ENCODE measurements at regions not wholly inside any gene's neighbourhood (a gene's known extent, or its start where the extent isn't known, plus 50 kb on each side); places are given as distances from the start of the nearest gene placed in this dataset.

DNA sequence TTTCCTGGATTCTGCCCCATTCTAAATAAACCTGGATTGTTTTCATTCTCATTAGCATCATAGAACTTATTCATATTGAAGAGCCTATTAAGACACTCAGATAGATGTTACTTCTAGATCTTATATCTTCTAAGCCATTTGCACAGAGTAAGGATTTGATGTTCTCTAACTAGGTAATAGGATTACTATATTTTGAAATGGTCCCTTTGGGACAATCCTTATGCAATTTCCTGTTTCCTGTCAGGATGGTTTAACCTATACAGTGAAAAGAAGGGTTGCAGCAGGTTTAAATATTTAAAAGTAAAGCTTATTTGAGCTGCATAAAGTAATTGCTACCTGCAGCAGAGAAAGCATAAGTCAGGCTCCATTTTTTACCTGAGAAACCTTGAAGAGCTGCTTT is 860.1 kb downstream of the TFAP2A start:
- TF ChIP-seq GATA2 (IDR thresholded peaks at IDR 0.05; ENCODE audit: low read depth, low read length) (no peak), GATA3 (IDR thresholded peaks at IDR 0.05; ENCODE audit: low read depth, low read length) (no peak)

Data from SH-SY5Y (cell line).